Astrocyte (in vitro differentiated cells and primary cell): ENCODE measurements at regions not wholly inside any gene's neighbourhood (a gene's known extent, or its start where the extent isn't known, plus 50 kb on each side); places are given as distances from the start of the nearest gene placed in this dataset.

ENCODE experiments used
- EZH2 ChIP-seq: IDR thresholded peaks from 2 replicates; pipeline ENCODE4 v1.6.1; 2012; ENCODE audit warnings: mild to moderate bottlenecking, low read length, inconsistent platforms; ENCODE audit not compliant: insufficient read depth
- TF ChIP-seq, protein P1 (sequence below): IDR thresholded peaks from 2 replicates; pipeline ENCODE4 v1.5.1; 2011; ENCODE audit warnings: low read depth, mild to moderate bottlenecking, inconsistent platforms, low read length, moderate library complexity; ENCODE audit not compliant: insufficient read depth

- TF ChIP-seq, protein P1, sequence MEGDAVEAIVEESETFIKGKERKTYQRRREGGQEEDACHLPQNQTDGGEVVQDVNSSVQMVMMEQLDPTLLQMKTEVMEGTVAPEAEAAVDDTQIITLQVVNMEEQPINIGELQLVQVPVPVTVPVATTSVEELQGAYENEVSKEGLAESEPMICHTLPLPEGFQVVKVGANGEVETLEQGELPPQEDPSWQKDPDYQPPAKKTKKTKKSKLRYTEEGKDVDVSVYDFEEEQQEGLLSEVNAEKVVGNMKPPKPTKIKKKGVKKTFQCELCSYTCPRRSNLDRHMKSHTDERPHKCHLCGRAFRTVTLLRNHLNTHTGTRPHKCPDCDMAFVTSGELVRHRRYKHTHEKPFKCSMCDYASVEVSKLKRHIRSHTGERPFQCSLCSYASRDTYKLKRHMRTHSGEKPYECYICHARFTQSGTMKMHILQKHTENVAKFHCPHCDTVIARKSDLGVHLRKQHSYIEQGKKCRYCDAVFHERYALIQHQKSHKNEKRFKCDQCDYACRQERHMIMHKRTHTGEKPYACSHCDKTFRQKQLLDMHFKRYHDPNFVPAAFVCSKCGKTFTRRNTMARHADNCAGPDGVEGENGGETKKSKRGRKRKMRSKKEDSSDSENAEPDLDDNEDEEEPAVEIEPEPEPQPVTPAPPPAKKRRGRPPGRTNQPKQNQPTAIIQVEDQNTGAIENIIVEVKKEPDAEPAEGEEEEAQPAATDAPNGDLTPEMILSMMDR = no peak
- TF ChIP-seq EZH2 = no peak
Measured at GRCh38 chr14:82345184-82345583, 811.5 kb upstream of the SEL1L start.
